HCT116 (cell line): ENCODE measurements at regions not wholly inside any gene's neighbourhood (a gene's known extent, or its start where the extent isn't known, plus 50 kb on each side); places are given as distances from the start of the nearest gene placed in this dataset.

Experiments used
- ATAC-seq: fragments of 200-7000 bp; cut with Tn5 transposase; 2 replicates; pipeline ENCODE4 v1.9.1; 2020; ENCODE audit warnings: mild to moderate bottlenecking, moderate library complexity
- BruUV-seq: library from RNA; stranded (reverse); fragments of 400-500 nt; replicated peaks from 2 replicates; lab custom pipeline; 2021; lab: Mats Ljungman, UMichigan
- CTCF ChIA-PET: fragments of 300-600 bp; sonication (Branson Sonifier 250); formaldehyde crosslinking; loops from one replicate; lab custom pipeline; 2021; ENCODE audit warnings: antibody characterized with exemption; lab: Charles Lee
- POLR2A ChIA-PET: fragments of 300-600, 350-600 bp; sonication (Branson Sonifier 250); formaldehyde crosslinking; loops from one replicate; lab custom pipeline; 2021; ENCODE audit warnings: antibody characterized with exemption; lab: Charles Lee
- RAD21 ChIA-PET, 2 experiments: fragments of 300-600 bp; sonication (Branson Sonifier 250); formaldehyde crosslinking; loops; one replicate each; lab custom pipeline; 2023; ENCODE audit warnings: low total read pairs in 2 of 2; ENCODE audit not compliant: uncharacterized antibody in 2 of 2, unreplicated experiment in 2 of 2, low non-redundant PET in 1 of 2; lab: Charles Lee
- DNase-seq: peaks from one replicate; pipeline ENCODE4 v3.0.0-alpha.2; 2010; ENCODE audit warnings: low read depth, low spot score
- H2AFZ ChIP-seq: fragments of 200-600 bp; shearing (Covaris generic), sonication (generic); 2 replicates; pipeline ENCODE4 v1.6.1; 2017; ENCODE audit warnings: low read depth, mixed run types, mixed read lengths, antibody characterized with exemption, low read length; ENCODE audit not compliant: poor library complexity, severe bottlenecking
- H3K27ac ChIP-seq: 2 replicates; pipeline ENCODE4 v1.5.1; 2012; ENCODE audit warnings: low read depth, low read length
- H3K27me3 ChIP-seq: fragments of 200-600 bp; sonication (generic); 2 replicates; pipeline ENCODE4 v1.6.1; 2016; ENCODE audit warnings: mixed run types, low read length, mixed read lengths; ENCODE audit not compliant: insufficient read depth
- H3K36me3 ChIP-seq, 2 experiments: fragments of 200-500 bp in 1 of 2; fragments of 200-600 bp in 1 of 2; sonication (Bioruptor generic) in 1 of 2; sonication (generic) in 1 of 2; 2 replicates each; pipeline versions ENCODE4 v1.5.1 to v1.6.1; 2014 to 2016; ENCODE audit warnings: low read length in 2 of 2, inconsistent platforms in 1 of 2, mixed read lengths in 1 of 2, mixed run types in 1 of 2; ENCODE audit not compliant: insufficient read depth in 2 of 2, control insufficient read depth in 1 of 2
- H3K4me1 ChIP-seq, 2 experiments: fragments of 200-600 bp in 1 of 2; sonication (generic) in 1 of 2; 2 replicates each; pipeline versions ENCODE4 v1.5.1 to v1.6.1; 2012 to 2017; ENCODE audit warnings: low read length in 2 of 2, inconsistent platforms in 1 of 2, mild to moderate bottlenecking in 1 of 2, mixed read lengths in 1 of 2, mixed run types in 1 of 2, moderate library complexity in 1 of 2; ENCODE audit not compliant: insufficient read depth in 2 of 2, control insufficient read depth in 1 of 2
- H3K4me2 ChIP-seq: fragments of 200-600 bp; sonication (generic); 2 replicates; pipeline ENCODE4 v1.6.1; 2017; ENCODE audit warnings: mixed run types, low read length, mixed read lengths
- H3K4me3 ChIP-seq, 2 experiments: fragments of 200-600 bp in 1 of 2; sonication (generic) in 1 of 2; replicated peaks in 1 of 2; 2 replicates each; pipeline ENCODE4 v1.5.1; 2011 to 2016; ENCODE audit warnings: low read length in 2 of 2, control low read depth in 1 of 2, low read depth in 1 of 2, mild to moderate bottlenecking in 1 of 2, mixed read lengths in 1 of 2, mixed run types in 1 of 2
- H3K79me2 ChIP-seq: fragments of 200-600 bp; sonication (generic); 2 replicates; pipeline ENCODE4 v1.6.1; 2017; ENCODE audit warnings: mild to moderate bottlenecking, mixed run types, low read length, moderate library complexity, mixed read lengths; ENCODE audit not compliant: insufficient read depth
- H3K9ac ChIP-seq: fragments of 200-600 bp; sonication (generic); 2 replicates; pipeline ENCODE4 v1.6.1; 2016; ENCODE audit warnings: low read length, mixed read lengths
- H3K9me2 ChIP-seq: fragments of 200-600 bp; sonication (generic), shearing (Covaris generic); 2 replicates; pipeline ENCODE4 v1.6.1; 2017; ENCODE audit warnings: mixed run types, mild to moderate bottlenecking, moderate library complexity; ENCODE audit not compliant: insufficient read depth
- H3K9me3 ChIP-seq, 2 experiments: fragments of 200-500 bp in 1 of 2; fragments of 200-600 bp in 1 of 2; sonication (Bioruptor generic) in 1 of 2; sonication (generic) in 1 of 2; 2 replicates each; pipeline ENCODE4 v1.6.1; 2014 to 2017; ENCODE audit warnings: low read length in 2 of 2, mixed read lengths in 2 of 2, inconsistent platforms in 1 of 2, low read depth in 1 of 2, mild to moderate bottlenecking in 1 of 2, mixed run types in 1 of 2, moderate library complexity in 1 of 2; ENCODE audit not compliant: control insufficient read depth in 1 of 2, insufficient read depth in 1 of 2
- H4K20me1 ChIP-seq: fragments of 200-600 bp; sonication (generic), shearing (Covaris generic); 2 replicates; pipeline ENCODE4 v1.6.1; 2017; ENCODE audit warnings: mixed run types, mild to moderate bottlenecking, moderate library complexity; ENCODE audit not compliant: insufficient read depth
- CBX3 ChIP-seq: IDR thresholded peaks from 2 replicates; pipeline ENCODE4 v1.6.1; 2012; ENCODE audit warnings: low read depth
- CEBPB ChIP-seq: IDR thresholded peaks from 2 replicates; pipeline ENCODE4 v1.6.1; 2012; ENCODE audit warnings: low read depth
- EGR1 ChIP-seq: IDR thresholded peaks from 2 replicates; pipeline ENCODE4 v1.6.1; 2012; ENCODE audit warnings: low read depth
- POLR2AphosphoS5 ChIP-seq: IDR thresholded peaks from 2 replicates; pipeline ENCODE4 v1.6.1; 2011; ENCODE audit warnings: mild to moderate bottlenecking, low read depth, low read length, moderate library complexity
- SRF ChIP-seq: IDR thresholded peaks from 2 replicates; pipeline ENCODE4 v1.6.1; 2012; ENCODE audit warnings: low read depth
- TCF7L2 ChIP-seq: IDR thresholded peaks from 2 replicates; pipeline ENCODE4 v1.7.0; 2011; ENCODE audit warnings: borderline replicate concordance, inconsistent platforms; ENCODE audit not compliant: insufficient read depth, insufficient read length; ENCODE audit errors: extremely low read depth
- intact Hi-C: fragments of 100-400 bp; cut with micrococcal nuclease; formaldehyde crosslinking; loops from 2 replicates; pipeline ENCODE4 v1.10.0; 2022
- TF ChIP-seq, protein P1 (sequence below): IDR thresholded peaks from 2 replicates; pipeline ENCODE4 v1.6.1; 2012

DNA sequence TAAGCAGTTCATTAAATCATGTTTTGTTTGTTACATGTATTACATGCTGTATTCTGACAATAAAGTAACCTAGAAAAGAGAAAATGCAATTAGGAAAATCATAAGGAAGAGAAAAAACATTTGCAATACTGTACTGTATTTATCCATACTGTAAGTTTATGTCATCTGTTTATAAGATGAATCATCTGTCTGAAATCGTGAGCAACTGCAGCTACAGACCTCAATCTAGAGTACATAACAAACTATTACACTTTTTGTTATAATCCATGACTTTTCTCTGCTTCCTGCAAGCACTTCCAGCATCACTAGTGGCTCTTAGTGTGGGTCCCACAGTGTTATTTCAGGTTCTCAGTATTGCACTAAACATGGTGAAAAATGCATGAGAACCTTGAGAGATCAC, 144.4 kb upstream of the NR4A3 start:
- H3K36me3 ChIP-seq: no peaks in the 10 kb centered on the region
- intact Hi-C loops: no loop called here
- RAD21 ChIA-PET: no interaction called here
- no peaks in the 10 kb centered on the region for H4K20me1 ChIP-seq
- H3K4me3 ChIP-seq: no peak overlapping the region
- H3K4me2 ChIP-seq: no peak overlapping the region
- CTCF ChIA-PET: no interaction called here
- TF ChIP-seq CBX3 (no peak), CEBPB (no peak), EGR1 (no peak)
- H3K4me1 ChIP-seq: no peaks in the 10 kb centered on the region
- no TSS peak for BruUV-seq
- DNase-seq (no peak), ATAC-seq (no peak)
- H3K9me3 ChIP-seq: no peaks in the 10 kb centered on the region
- no peak overlapping the region for H2AFZ ChIP-seq
- H3K9ac ChIP-seq: no peak overlapping the region
- no peaks in the 10 kb centered on the region for H3K27me3 ChIP-seq
- H3K9me2 ChIP-seq: no peaks in the 10 kb centered on the region
- no peaks in the 10 kb centered on the region for H3K79me2 ChIP-seq
- no peak overlapping the region for H3K27ac ChIP-seq
- POLR2A ChIA-PET: no interaction called here

DNA sequence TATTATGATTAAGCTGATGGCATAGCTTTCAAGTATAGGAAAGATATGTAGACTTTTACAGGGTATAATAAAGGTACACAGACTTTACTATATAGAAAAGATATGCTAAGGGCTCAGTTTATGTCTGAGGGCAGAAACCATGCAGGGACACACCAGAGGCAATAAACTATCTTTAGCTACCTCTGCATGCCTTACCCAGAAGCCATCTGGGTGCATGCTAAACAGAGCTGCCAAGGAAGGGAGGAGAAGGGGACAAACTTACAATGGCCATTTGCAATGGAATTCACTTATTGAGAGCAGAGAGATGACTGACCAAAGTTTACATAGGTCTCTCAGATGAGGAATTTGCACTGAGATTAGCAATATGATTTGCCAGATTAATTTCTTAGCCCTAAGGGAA, 143.1 kb upstream of the NR4A3 start:
- no TSS peak for BruUV-seq
- Histone ChIP-seq H3K27ac (no peak overlapping the region), H3K9ac (no peak overlapping the region), H3K79me2 (no peaks in the 10 kb centered on the region), H3K36me3 (no peaks in the 10 kb centered on the region), H3K4me2 (no peak overlapping the region), H3K9me2 (no peaks in the 10 kb centered on the region), H2AFZ (no peak overlapping the region), H4K20me1 (no peaks in the 10 kb centered on the region), H3K4me3 (no peak overlapping the region), H3K9me3 (no peaks in the 10 kb centered on the region), H3K4me1 (no peaks in the 10 kb centered on the region), H3K27me3 (no peaks in the 10 kb centered on the region)
- intact Hi-C loops: no loop called here
- TF ChIP-seq TCF7L2: no peak
- no peak for TF ChIP-seq POLR2AphosphoS5
- TF ChIP-seq, protein P1, sequence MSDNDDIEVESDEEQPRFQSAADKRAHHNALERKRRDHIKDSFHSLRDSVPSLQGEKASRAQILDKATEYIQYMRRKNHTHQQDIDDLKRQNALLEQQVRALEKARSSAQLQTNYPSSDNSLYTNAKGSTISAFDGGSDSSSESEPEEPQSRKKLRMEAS: no peak
- no peak for TF ChIP-seq CBX3
- no peak for TF ChIP-seq SRF
- ATAC-seq (no peak), DNase-seq (no peak)
- ChIA-PET POLR2A (no interaction called here), RAD21 (no interaction called here), CTCF (no interaction called here)
